Fibroblast of the aortic adventitia (primary cell): ENCODE measurements at regions not wholly inside any gene's neighbourhood (a gene's known extent, or its start where the extent isn't known, plus 50 kb on each side); places are given as distances from the start of the nearest gene placed in this dataset.

ENCODE experiments used
- DNase-seq: peaks from one replicate; pipeline ENCODE4 v3.0.0-alpha.2; 2010; ENCODE audit warnings: low read depth
- H3K4me3 ChIP-seq: 2 replicates; pipeline ENCODE4 v1.5.1; 2011; ENCODE audit warnings: low read depth, mild to moderate bottlenecking, control low read depth, low read length, moderate library complexity
- TF ChIP-seq, protein P1 (sequence below): IDR thresholded peaks from 2 replicates; pipeline ENCODE4 v1.5.1; 2011; ENCODE audit warnings: mild to moderate bottlenecking, low read length, control low read depth, inconsistent platforms; ENCODE audit not compliant: insufficient read depth

DNA sequence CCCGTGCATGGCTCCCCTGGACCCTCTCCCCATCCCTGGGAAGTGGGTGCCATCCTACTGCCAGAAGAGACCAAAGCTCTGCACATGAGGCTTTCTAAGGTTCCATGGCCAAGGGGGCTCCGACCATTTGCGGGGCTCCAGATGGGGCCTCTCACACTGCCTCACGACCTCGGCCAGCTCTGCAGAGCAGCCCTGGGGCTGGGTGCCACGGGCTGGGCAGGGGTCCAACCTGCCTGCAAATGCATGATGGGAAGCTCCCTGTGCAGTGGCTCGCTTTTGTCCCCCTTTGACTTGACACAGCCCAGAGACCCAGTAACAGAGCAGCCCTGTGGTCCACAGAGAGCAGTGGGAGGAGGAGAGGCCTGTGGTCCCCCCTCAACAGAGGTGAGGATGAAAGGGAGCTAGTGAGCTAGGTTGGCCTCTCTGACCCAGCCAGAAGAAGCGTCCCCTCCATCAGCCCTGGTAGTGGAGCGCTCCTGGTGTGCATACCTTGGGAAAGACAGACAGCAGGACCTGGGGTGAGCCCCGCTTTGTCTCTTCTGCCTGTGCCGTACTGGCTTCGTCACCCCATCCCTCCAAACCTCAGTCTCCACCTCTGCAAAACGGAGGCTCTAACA is 174.1 kb downstream of the DDX1 start:
- DNase-seq: no peak
- H3K4me3 ChIP-seq: no peak overlapping the region
- TF ChIP-seq, protein P1, sequence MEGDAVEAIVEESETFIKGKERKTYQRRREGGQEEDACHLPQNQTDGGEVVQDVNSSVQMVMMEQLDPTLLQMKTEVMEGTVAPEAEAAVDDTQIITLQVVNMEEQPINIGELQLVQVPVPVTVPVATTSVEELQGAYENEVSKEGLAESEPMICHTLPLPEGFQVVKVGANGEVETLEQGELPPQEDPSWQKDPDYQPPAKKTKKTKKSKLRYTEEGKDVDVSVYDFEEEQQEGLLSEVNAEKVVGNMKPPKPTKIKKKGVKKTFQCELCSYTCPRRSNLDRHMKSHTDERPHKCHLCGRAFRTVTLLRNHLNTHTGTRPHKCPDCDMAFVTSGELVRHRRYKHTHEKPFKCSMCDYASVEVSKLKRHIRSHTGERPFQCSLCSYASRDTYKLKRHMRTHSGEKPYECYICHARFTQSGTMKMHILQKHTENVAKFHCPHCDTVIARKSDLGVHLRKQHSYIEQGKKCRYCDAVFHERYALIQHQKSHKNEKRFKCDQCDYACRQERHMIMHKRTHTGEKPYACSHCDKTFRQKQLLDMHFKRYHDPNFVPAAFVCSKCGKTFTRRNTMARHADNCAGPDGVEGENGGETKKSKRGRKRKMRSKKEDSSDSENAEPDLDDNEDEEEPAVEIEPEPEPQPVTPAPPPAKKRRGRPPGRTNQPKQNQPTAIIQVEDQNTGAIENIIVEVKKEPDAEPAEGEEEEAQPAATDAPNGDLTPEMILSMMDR: no peak

DNA sequence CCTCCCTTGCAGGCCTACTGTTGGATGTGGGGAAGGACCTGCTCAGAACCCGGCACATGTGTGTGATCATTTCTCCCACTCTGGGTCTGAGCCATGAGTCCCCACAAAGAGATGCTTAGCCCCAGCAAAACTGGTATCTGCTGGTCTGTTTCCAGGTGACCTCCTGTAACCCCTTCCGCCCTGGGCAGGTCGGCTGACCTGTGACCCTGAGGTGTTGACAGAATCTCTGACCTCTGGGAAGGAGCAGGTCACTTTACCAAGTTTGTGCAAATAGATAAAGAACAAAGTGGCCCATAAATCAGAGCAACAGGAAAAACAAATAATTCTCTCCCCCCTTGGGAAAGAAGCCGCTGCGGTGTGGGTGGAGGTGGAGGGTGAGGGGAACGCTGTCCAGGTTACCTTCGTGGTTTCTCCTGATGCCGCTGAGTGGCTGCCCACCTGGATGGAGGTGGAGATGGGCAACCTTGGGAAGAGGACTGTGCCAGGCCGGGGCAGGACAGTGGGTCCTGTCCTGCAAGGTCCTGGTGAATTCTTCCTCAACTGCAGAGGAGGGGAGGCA is 174.0 kb upstream of the MYCN start:
- H3K4me3 ChIP-seq: no peak overlapping the region
- TF ChIP-seq, protein P1: no peak
- no peak for DNase-seq

DNA sequence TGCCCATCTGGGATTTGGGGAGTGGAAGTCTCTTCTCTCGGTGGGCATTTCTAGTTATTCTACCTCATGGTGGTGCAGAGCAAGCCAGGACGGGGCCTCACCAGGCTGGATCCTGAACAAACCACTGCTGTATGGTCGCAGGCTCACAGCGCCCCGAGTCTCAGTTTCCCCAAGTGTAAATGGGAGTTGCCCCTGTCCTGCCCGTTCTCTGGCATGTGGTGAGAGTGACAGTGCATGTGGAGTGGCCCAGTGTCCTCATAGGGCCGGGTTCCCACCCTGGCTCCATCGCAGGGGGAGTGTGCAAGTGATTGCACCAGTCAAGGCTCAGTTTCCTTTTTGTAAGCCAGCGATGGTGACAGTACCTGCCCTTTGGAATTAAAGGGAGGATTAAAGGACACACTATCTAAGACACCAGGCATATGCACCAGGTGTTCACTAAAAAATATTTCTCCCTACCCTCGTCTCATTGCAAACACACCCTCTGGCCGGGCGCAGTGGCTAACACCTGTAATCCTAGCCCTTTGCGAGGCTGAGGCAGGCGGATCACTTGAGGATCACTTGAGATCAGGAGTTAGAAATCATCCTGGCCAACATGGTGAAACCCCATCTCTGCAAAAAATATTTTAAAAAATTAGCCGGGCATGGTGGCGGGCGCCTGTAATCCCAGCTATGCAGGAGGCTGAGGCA is 173.3 kb upstream of the MYCN start:
- no peak overlapping the region for H3K4me3 ChIP-seq
- no peak for DNase-seq
- TF ChIP-seq, protein P1: no peak

DNA sequence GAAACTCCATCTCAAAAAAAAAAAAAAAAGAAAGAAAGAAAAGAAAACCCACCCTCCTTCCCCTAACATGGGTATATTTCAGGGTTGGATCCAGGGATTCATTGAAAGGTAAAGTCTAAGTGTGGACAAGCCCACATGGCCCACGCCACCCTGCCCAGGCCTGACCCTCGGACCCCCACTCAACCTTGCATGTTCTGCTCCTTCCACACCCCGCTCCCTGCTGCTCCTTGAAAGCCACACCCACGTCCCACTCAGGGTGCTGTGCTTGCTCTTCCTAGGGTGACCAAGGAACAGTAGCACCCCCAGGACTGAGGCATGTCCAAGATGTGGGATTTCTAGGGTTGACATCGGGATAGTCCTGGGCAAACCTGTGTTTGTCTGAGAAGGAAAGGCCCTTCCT is 172.7 kb upstream of the MYCN start:
- TF ChIP-seq, protein P1: no peak
- H3K4me3 ChIP-seq: no peak overlapping the region
- no peak for DNase-seq

DNA sequence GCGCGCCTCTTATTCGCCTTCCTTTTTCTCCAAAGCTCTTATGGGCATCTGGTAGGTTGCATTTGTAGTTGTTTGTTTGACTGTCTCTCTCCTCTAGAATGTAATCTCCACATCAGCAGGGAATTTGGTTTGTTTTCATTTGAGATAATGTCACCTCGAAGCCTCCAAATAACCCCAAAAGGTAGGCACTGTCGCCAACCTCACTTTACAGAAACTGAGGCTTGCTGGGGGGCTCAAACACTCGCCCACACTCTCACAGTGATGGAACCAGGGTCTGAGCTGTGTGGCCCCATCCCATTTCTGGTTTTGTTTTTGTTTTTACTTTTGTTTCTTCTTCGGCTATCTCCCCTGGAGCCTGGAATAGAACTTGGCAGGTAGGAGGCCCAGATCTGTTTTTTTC is 172.2 kb upstream of the MYCN start:
- no peak overlapping the region for H3K4me3 ChIP-seq
- DNase-seq: no peak
- TF ChIP-seq, protein P1: no peak

DNA sequence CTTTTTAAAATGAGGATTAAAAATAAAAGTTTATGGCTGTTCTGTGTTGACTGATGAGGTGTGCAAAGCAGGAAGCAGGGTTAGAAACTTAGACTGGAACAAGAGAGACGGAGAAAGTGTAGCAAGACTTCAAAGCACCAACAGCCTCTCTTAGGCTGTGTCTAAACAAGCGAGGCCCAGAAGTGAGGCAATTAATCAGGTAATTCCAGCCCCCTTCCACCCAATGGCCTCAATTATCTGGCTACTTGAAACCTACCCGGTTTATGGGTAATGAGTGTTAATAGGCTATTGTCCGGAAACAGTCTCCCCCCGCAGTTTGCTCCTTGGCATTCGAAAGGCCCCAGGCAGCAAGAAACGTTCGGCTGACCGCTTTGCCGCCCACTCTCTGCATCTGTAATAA is 171.7 kb upstream of the MYCN start:
- H3K4me3 ChIP-seq: no peak overlapping the region
- DNase-seq: no peak
- TF ChIP-seq, protein P1: no peak

DNA sequence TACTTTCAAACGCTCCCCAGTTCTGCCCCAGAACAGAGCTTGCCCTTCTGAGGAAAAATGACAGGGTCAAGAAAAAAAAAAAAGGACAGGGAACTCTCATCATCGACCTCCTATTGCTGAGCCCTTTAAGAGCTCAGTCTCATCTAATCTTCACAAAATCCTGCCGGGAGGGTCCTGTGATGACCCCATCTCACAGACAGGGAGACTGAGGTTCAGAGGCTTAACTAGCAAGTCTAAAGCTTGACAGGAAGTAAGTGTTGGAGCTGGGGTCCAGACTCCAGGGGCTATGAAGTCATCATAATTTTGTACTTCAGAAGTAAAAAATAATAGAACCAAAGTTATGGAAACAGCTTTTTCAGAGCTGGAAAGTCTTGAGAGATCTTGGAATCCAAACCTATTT is 171.1 kb upstream of the MYCN start:
- H3K4me3 ChIP-seq: no peak overlapping the region
- no peak for DNase-seq
- TF ChIP-seq, protein P1: no peak
